ENCODE measurements at regions not wholly inside any gene's neighbourhood (a gene's known extent, or its start where the extent isn't known, plus 50 kb on each side); places are given as distances from the start of the nearest gene placed in this dataset.

GRCh38 chr4:20383969-20384368 lies 132.3 kb downstream of the SLIT2 start:
- DNase-seq: no peak
- Histone ChIP-seq H3K4me1 (no peaks in the 10 kb centered on the region), H3K9me3 (no peaks in the 10 kb centered on the region), H3K27me3 (no peaks in the 10 kb centered on the region), H3K4me3 (no peak overlapping the region), H3K36me3 (no peaks in the 10 kb centered on the region), H3K27ac (no peak overlapping the region)
- intact Hi-C loops (cut with DNase I): no loop called here
- TF ChIP-seq, protein P1, sequence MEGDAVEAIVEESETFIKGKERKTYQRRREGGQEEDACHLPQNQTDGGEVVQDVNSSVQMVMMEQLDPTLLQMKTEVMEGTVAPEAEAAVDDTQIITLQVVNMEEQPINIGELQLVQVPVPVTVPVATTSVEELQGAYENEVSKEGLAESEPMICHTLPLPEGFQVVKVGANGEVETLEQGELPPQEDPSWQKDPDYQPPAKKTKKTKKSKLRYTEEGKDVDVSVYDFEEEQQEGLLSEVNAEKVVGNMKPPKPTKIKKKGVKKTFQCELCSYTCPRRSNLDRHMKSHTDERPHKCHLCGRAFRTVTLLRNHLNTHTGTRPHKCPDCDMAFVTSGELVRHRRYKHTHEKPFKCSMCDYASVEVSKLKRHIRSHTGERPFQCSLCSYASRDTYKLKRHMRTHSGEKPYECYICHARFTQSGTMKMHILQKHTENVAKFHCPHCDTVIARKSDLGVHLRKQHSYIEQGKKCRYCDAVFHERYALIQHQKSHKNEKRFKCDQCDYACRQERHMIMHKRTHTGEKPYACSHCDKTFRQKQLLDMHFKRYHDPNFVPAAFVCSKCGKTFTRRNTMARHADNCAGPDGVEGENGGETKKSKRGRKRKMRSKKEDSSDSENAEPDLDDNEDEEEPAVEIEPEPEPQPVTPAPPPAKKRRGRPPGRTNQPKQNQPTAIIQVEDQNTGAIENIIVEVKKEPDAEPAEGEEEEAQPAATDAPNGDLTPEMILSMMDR (IDR thresholded peaks at IDR 0.05): no peak
- no peak for ATAC-seq

DNA sequence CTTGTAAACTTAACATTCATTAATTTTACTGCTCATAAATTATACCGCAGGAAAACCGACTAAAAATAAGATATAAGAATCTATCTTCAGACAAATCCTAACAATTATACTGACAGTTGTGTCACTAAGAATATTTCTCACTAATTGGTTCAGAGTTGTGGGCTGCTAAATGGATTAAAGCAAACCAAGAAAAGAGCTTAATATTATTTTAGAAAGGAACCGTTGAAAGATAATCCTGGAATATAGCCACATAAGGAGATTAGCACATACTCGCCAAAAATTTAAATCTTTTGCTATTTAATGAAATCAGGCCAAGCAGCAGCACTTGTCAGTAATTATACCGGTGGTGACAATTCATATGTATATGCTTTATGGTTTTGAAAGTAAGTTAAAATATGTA lies 132.8 kb downstream of the SLIT2 start:
- Histone ChIP-seq H3K36me3 (no peaks in the 10 kb centered on the region), H3K4me3 (no peak overlapping the region), H3K27me3 (no peaks in the 10 kb centered on the region), H3K9me3 (no peaks in the 10 kb centered on the region), H3K27ac (no peak overlapping the region), H3K4me1 (no peaks in the 10 kb centered on the region)
- DNase-seq: no peak
- intact Hi-C loops (cut with DNase I): no loop called here
- no peak for ATAC-seq
- TF ChIP-seq, protein P1 (IDR thresholded peaks at IDR 0.05): no peak

DNA sequence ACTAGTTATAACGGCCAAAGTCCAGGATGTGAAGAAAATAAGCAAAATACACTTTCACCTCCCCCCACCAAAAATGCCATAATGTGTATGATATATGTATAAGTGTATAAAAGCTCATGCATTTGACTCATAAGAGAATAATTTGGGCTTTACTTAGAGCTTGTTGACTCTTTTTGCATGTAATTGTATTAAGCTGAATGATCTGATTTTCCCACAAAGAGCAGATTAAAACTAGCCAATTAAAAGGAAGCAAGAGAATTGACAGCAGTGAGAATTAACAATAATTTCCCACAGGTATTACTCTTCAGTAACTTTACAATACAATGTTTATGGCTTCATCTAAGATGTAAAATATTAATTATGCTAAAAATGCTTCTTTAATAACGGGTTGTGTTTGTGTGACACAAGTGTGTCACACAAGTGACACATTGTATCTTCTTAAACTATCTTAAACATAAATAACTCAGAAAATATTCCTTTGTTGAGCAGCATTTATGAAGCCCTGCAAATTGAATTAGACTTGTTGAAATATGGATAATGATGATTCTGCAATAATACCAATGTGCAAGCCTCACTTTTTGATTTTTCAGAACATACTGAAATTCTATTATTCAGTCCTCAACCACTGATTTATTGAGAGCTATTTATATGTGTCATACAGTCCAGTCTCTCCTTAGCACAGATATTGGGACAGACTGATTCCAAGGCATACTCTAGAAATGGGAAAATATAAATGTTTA lies 134.5 kb downstream of the SLIT2 start:
- no peak overlapping the region for H3K27ac ChIP-seq
- TF ChIP-seq, protein P1 (IDR thresholded peaks at IDR 0.05): no peak
- intact Hi-C loops (cut with DNase I): no loop called here
- no peak overlapping the region for H3K4me3 ChIP-seq
- no peaks in the 10 kb centered on the region for H3K36me3 ChIP-seq
- DNase-seq (no peak), ATAC-seq (no peak)
- no peaks in the 10 kb centered on the region for H3K9me3 ChIP-seq
- H3K27me3 ChIP-seq: no peaks in the 10 kb centered on the region
- no peaks in the 10 kb centered on the region for H3K4me1 ChIP-seq

GRCh38 chr4:20386906-20387305 lies 135.2 kb downstream of the SLIT2 start:
- intact Hi-C loops (cut with DNase I): no loop called here
- Histone ChIP-seq H3K4me3 (no peak overlapping the region), H3K36me3 (no peaks in the 10 kb centered on the region), H3K9me3 (no peaks in the 10 kb centered on the region), H3K4me1 (no peaks in the 10 kb centered on the region), H3K27ac (no peak overlapping the region), H3K27me3 (no peaks in the 10 kb centered on the region)
- no peak for DNase-seq
- TF ChIP-seq, protein P1 (IDR thresholded peaks at IDR 0.05): no peak
- ATAC-seq: no peak

DNA sequence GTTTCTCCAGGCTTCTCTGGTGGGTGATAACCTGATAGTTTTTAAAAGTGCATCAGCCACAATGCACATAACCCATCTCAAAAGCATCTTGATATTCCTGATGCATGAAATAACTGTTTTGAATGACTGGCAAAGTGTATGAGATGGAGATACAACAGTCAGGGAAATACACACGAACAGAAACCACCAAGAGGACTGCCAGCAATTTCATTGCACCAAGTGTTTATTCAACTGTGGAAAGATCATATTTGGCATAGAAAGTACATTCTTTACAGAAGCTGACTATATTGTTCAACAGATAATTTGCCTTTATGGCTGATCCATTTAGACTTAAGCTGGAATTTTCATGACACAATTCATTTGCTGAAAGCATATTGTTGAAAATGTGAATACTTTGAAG lies 139.5 kb downstream of the SLIT2 start:
- Histone ChIP-seq H3K4me3 (no peak overlapping the region), H3K9me3 (no peaks in the 10 kb centered on the region), H3K36me3 (no peaks in the 10 kb centered on the region), H3K27ac (no peak overlapping the region), H3K4me1 (no peaks in the 10 kb centered on the region), H3K27me3 (no peaks in the 10 kb centered on the region)
- intact Hi-C loops (cut with DNase I): no loop called here
- TF ChIP-seq, protein P1 (IDR thresholded peaks at IDR 0.05): no peak
- no peak for ATAC-seq
- DNase-seq: no peak

Measured in left lung (tissue), 4 donors.